GM12878 (cell line): ENCODE measurements at regions not wholly inside any gene's neighbourhood (a gene's known extent, or its start where the extent isn't known, plus 50 kb on each side); places are given as distances from the start of the nearest gene placed in this dataset.

Source experiments
- ATAC-seq: fragments of 200-7000 bp; cut with Tn5 transposase; 3 replicates; pipeline ENCODE4 v1.9.1; 2020; ENCODE audit warnings: mild to moderate bottlenecking, moderate library complexity
- BruUV-seq: library from RNA; stranded (reverse); fragments of 400-500 nt; replicated peaks from 2 replicates; lab custom pipeline; 2021; lab: Mats Ljungman, UMichigan
- CTCF ChIA-PET: fragments of 300-600 bp; sonication (Branson Sonifier 250); formaldehyde crosslinking; extraction: SDS; loops from one replicate; lab custom pipeline; 2021; ENCODE audit warnings: inconsistent platforms; lab: Yijun Ruan, JAX
- POLR2A ChIA-PET: fragments of 350-600 bp; formaldehyde crosslinking; extraction: SDS; loops from one replicate; lab custom pipeline; 2021; ENCODE audit warnings: inconsistent platforms; lab: Charles Lee
- RAD21 ChIA-PET: fragments of 300-600 bp; sonication (Branson Sonifier 250); formaldehyde crosslinking; loops from one replicate; lab custom pipeline; 2023; ENCODE audit warnings: antibody characterized with exemption; ENCODE audit not compliant: unreplicated experiment; lab: Charles Lee
- SMC1A ChIA-PET: fragments of 300-600 bp; sonication (Branson Sonifier 250); formaldehyde crosslinking; loops from one replicate; lab custom pipeline; 2023; ENCODE audit not compliant: unreplicated experiment, uncharacterized antibody; lab: Charles Lee
- DNase-seq: peaks from one replicate; pipeline ENCODE4 v3.0.0-alpha.2; 2011; ENCODE audit warnings: low read depth, low spot score
- FAIRE-seq: peaks from 3 replicates; lab custom pipeline; 2011; peaks lifted over from hg19 to GRCh38; lab: Jason Lieb, UNC
- H2AFZ ChIP-seq: 2 replicates; pipeline ENCODE4 v1.6.0; 2011; ENCODE audit warnings: low read depth, low read length, control low read depth; ENCODE audit not compliant: control insufficient read depth
- H3K27ac ChIP-seq: 2 replicates; pipeline ENCODE4 v1.5.1; 2011; ENCODE audit warnings: control low read depth; ENCODE audit not compliant: control insufficient read depth, insufficient read depth
- H3K27me3 ChIP-seq, 2 experiments: replicated peaks in 1 of 2; 2 replicates each; pipeline versions ENCODE4 v1.6.0 to v1.6.1; 2011; ENCODE audit warnings: low read length in 1 of 2; ENCODE audit not compliant: control insufficient read depth in 2 of 2, insufficient read depth in 2 of 2
- H3K36me3 ChIP-seq, 2 experiments: 2 replicates each; pipeline ENCODE4 v1.5.1; 2011; ENCODE audit warnings: low read length in 1 of 2; ENCODE audit not compliant: control insufficient read depth in 2 of 2, insufficient read depth in 2 of 2
- H3K4me1 ChIP-seq: 2 replicates; pipeline ENCODE4 v1.6.1; 2011; ENCODE audit warnings: mild to moderate bottlenecking, low read length, moderate library complexity, mixed read lengths; ENCODE audit not compliant: control insufficient read depth, insufficient read depth
- H3K4me2 ChIP-seq: 2 replicates; pipeline ENCODE4 v1.6.0; 2011; ENCODE audit warnings: control low read depth; ENCODE audit not compliant: control insufficient read depth, insufficient read depth
- H3K4me3 ChIP-seq: fragments of 200-600 bp; sonication (generic); 2 replicates; pipeline ENCODE4 v1.5.1; 2016
- H3K79me2 ChIP-seq: 2 replicates; pipeline ENCODE4 v1.6.0; 2011; ENCODE audit warnings: low read length; ENCODE audit not compliant: control insufficient read depth, insufficient read depth
- H3K9ac ChIP-seq: 2 replicates; pipeline ENCODE4 v1.8.0; 2011; ENCODE audit warnings: low read length, control low read depth, mixed read lengths; ENCODE audit not compliant: control insufficient read depth, insufficient read depth
- H3K9me3 ChIP-seq: replicated peaks from 3 replicates; pipeline ENCODE4 v1.5.1; 2011; ENCODE audit warnings: mild to moderate bottlenecking, low read length; ENCODE audit not compliant: control insufficient read depth, insufficient read depth
- H4K20me1 ChIP-seq: 2 replicates; pipeline ENCODE4 v1.6.0; 2011; ENCODE audit not compliant: control insufficient read depth, insufficient read depth
- CEBPZ ChIP-seq: fragments of 150-350 bp; IDR thresholded peaks from 2 replicates; pipeline ENCODE4 v1.6.1; 2016; ENCODE audit warnings: low read depth, low read length
- HDGF ChIP-seq: fragments of 450-650 bp; IDR thresholded peaks from 2 replicates; pipeline ENCODE4 v1.6.1; 2016; ENCODE audit warnings: antibody characterized with exemption
- MTA3 ChIP-seq: IDR thresholded peaks from 2 replicates; pipeline ENCODE4 v1.6.1; 2012; ENCODE audit warnings: low read length, inconsistent platforms, borderline replicate concordance
- PAX8 ChIP-seq: fragments of 450-650 bp; IDR thresholded peaks from 2 replicates; pipeline ENCODE4 v1.6.1; 2017; ENCODE audit warnings: mild to moderate bottlenecking, moderate library complexity
- POLR2A ChIP-seq: IDR thresholded peaks from 2 replicates; pipeline ENCODE4 v1.6.1; 2011; ENCODE audit warnings: low read depth, mild to moderate bottlenecking, low read length
- SMC3 ChIP-seq: IDR thresholded peaks from 2 replicates; pipeline ENCODE4 v1.6.1; 2011; ENCODE audit warnings: low read length, improper control_type of control experiment, borderline replicate concordance
- STAT3 ChIP-seq: IDR thresholded peaks from 2 replicates; pipeline ENCODE4 v1.6.1; 2011; ENCODE audit warnings: low read depth, low read length, improper control_type of control experiment
- WGBS: methylation state at CpG from one replicate; pipeline ENCODE4 v1.1.6; 2016; ENCODE audit warnings: low lambda C conversion rate; ENCODE audit not compliant: insufficient replicate concordance, insufficient coverage; ENCODE audit errors: missing lambda C conversion rate; 5-methylcytosine and 5-hydroxymethylcytosine counted together
- in situ Hi-C: fragments of 300-500 bp; cut with MboI; formaldehyde crosslinking; loops from 9 replicates; pipeline ENCODE4 v1.14.3; 2018; ENCODE audit warnings: mixed read lengths
- intact Hi-C: fragments of 100-400 bp; cut with micrococcal nuclease; formaldehyde crosslinking; loops from one replicate; pipeline ENCODE4 v1.14.2; 2022; ENCODE audit not compliant: unreplicated experiment

- TF ChIP-seq MTA3 (no peak), CEBPZ (no peak), POLR2A (no peak), STAT3 (no peak), SMC3 (no peak), HDGF (no peak), PAX8 (no peak)
- intact Hi-C loops: no loop called here
- DNase-seq (no peak), ATAC-seq (no peak), FAIRE-seq (no peak)
- CTCF ChIA-PET: no interaction called here
- Histone ChIP-seq H4K20me1 (no peaks in the 10 kb centered on the region), H3K4me3 (no peak overlapping the region), H3K4me2 (no peak overlapping the region), H2AFZ (no peak overlapping the region), H3K27ac (no peak overlapping the region), H3K9me3 (no peaks in the 10 kb centered on the region), H3K4me1 (no peaks in the 10 kb centered on the region), H3K79me2 (no peaks in the 10 kb centered on the region), H3K27me3 (no peaks in the 10 kb centered on the region), H3K36me3 (no peaks in the 10 kb centered on the region), H3K9ac (no peak overlapping the region)
- in situ Hi-C loops: no loop called here
- SMC1A ChIA-PET: no interaction called here
- POLR2A ChIA-PET: no interaction called here
- RAD21 ChIA-PET: no interaction called here
- WGBS: 1% methylated on average over 3 of the region's 3 CpGs
- BruUV-seq: no TSS peak
These were observed 435.2 kb downstream of the GABRG2 start for GRCh38 chr5:162502780-162503179.
